Mesenchymal stem cell (in vitro differentiated cells and primary cell): ENCODE measurements at regions not wholly inside any gene's neighbourhood (a gene's known extent, or its start where the extent isn't known, plus 50 kb on each side); places are given as distances from the start of the nearest gene placed in this dataset.

Experiments used
- DNase-seq: peaks from one replicate; pipeline ENCODE4 v3.0.0-alpha.2; 2013
- H2AFZ ChIP-seq: one replicate; pipeline ENCODE4 v1.6.1; 2013; ENCODE audit warnings: low read depth, mild to moderate bottlenecking, control low read depth, inconsistent platforms, low read length, moderate library complexity
- H2AK5ac ChIP-seq: 2 replicates; pipeline ENCODE4 v1.6.1; 2013; ENCODE audit warnings: low read length, moderate library complexity, mild to moderate bottlenecking, inconsistent platforms; ENCODE audit not compliant: severe bottlenecking
- H2BK120ac ChIP-seq: one replicate; pipeline ENCODE4 v1.6.1; 2013; ENCODE audit warnings: low read depth, mild to moderate bottlenecking, inconsistent platforms, low read length, moderate library complexity
- H2BK12ac ChIP-seq, 2 experiments: one replicate each; pipeline ENCODE4 v1.6.1; 2013; ENCODE audit warnings: inconsistent platforms in 2 of 2, low read length in 2 of 2, mild to moderate bottlenecking in 2 of 2, moderate library complexity in 2 of 2, control low read depth in 1 of 2
- H2BK15ac ChIP-seq: one replicate; pipeline ENCODE4 v1.6.1; 2013; ENCODE audit warnings: mild to moderate bottlenecking, low read depth, inconsistent platforms; ENCODE audit not compliant: poor library complexity, severe bottlenecking
- H2BK5ac ChIP-seq: 2 replicates; pipeline ENCODE4 v1.6.1; 2013; ENCODE audit warnings: low read depth, mild to moderate bottlenecking, low read length, control low read depth, inconsistent platforms; ENCODE audit not compliant: poor library complexity, severe bottlenecking
- H3K14ac ChIP-seq, 2 experiments: one replicate each; pipeline ENCODE4 v1.6.1; 2013; ENCODE audit warnings: inconsistent platforms in 2 of 2, low read length in 2 of 2, control low read depth in 1 of 2, mild to moderate bottlenecking in 1 of 2, moderate library complexity in 1 of 2
- H3K18ac ChIP-seq, 2 experiments: one replicate each; pipeline ENCODE4 v1.6.1; 2013; ENCODE audit warnings: inconsistent platforms in 2 of 2, low read length in 2 of 2, control low read depth in 1 of 2, low read depth in 1 of 2, mild to moderate bottlenecking in 1 of 2
- H3K23ac ChIP-seq, 2 experiments: one replicate each; pipeline ENCODE4 v1.6.1; 2013; ENCODE audit warnings: inconsistent platforms in 2 of 2, low read length in 2 of 2, mild to moderate bottlenecking in 2 of 2, moderate library complexity in 2 of 2, control low read depth in 1 of 2
- H3K27ac ChIP-seq: 2 replicates; pipeline ENCODE4 v1.5.1; 2013; ENCODE audit warnings: mild to moderate bottlenecking, moderate library complexity, low read length, control low read depth, inconsistent platforms; ENCODE audit not compliant: poor library complexity, severe bottlenecking
- H3K27me3 ChIP-seq, 2 experiments: 2 replicates each; pipeline versions ENCODE4 v1.6.1 to v1.7.0; 2013; ENCODE audit warnings: low read length in 2 of 2, mild to moderate bottlenecking in 2 of 2, moderate library complexity in 2 of 2, control low read depth in 1 of 2, inconsistent platforms in 1 of 2; ENCODE audit not compliant: control insufficient read depth in 1 of 2, insufficient read depth in 1 of 2
- H3K36me3 ChIP-seq, 2 experiments: 2 replicates each; pipeline versions ENCODE4 v1.6.1 to v1.7.0; 2013; ENCODE audit warnings: low read length in 2 of 2, control low read depth in 1 of 2, inconsistent platforms in 1 of 2, low read depth in 1 of 2, mild to moderate bottlenecking in 1 of 2; ENCODE audit not compliant: insufficient read depth in 2 of 2, control insufficient read depth in 1 of 2
- H3K4ac ChIP-seq, 2 experiments: one replicate each; pipeline ENCODE4 v1.6.1; 2013; ENCODE audit warnings: inconsistent platforms in 2 of 2, low read length in 2 of 2, mild to moderate bottlenecking in 2 of 2, moderate library complexity in 2 of 2, control low read depth in 1 of 2, low read depth in 1 of 2
- H3K4me1 ChIP-seq: 2 replicates; pipeline ENCODE4 v1.6.1; 2013; ENCODE audit warnings: low read depth, low read length, control low read depth; ENCODE audit not compliant: control insufficient read depth, insufficient read depth
- H3K4me2 ChIP-seq: 2 replicates; pipeline ENCODE4 v1.6.1; 2013; ENCODE audit warnings: low read length, mild to moderate bottlenecking, inconsistent platforms; ENCODE audit not compliant: poor library complexity, severe bottlenecking
- H3K4me3 ChIP-seq, 2 experiments: 2 replicates each; pipeline versions ENCODE4 v1.5.1 to v1.7.0; 2013; ENCODE audit warnings: low read length in 2 of 2, mild to moderate bottlenecking in 2 of 2, control low read depth in 1 of 2, low read depth in 1 of 2; ENCODE audit not compliant: insufficient read depth in 1 of 2
- H3K79me1 ChIP-seq: replicated peaks from 2 replicates; pipeline ENCODE4 v1.6.1; 2013; ENCODE audit warnings: mild to moderate bottlenecking, control low read depth, low read length, inconsistent platforms; ENCODE audit not compliant: poor library complexity, severe bottlenecking
- H3K9ac ChIP-seq: 2 replicates; pipeline ENCODE4 v1.7.0; 2013; ENCODE audit warnings: mild to moderate bottlenecking, low read length, moderate library complexity
- H3K9me3 ChIP-seq: 2 replicates; pipeline ENCODE4 v1.7.0; 2013; ENCODE audit warnings: mild to moderate bottlenecking, low read length; ENCODE audit not compliant: control insufficient read depth
- H4K8ac ChIP-seq: one replicate; pipeline ENCODE4 v1.6.1; 2013; ENCODE audit warnings: inconsistent platforms, mild to moderate bottlenecking, low read length, moderate library complexity
- H4K91ac ChIP-seq: one replicate; pipeline ENCODE4 v1.6.1; 2013; ENCODE audit warnings: mild to moderate bottlenecking, low read length, inconsistent platforms
- WGBS: methylation state at CpG from one replicate; pipeline ENCODE4 v1.1.7; 2013; ENCODE audit warnings: mixed read lengths; 5-methylcytosine and 5-hydroxymethylcytosine counted together

DNA sequence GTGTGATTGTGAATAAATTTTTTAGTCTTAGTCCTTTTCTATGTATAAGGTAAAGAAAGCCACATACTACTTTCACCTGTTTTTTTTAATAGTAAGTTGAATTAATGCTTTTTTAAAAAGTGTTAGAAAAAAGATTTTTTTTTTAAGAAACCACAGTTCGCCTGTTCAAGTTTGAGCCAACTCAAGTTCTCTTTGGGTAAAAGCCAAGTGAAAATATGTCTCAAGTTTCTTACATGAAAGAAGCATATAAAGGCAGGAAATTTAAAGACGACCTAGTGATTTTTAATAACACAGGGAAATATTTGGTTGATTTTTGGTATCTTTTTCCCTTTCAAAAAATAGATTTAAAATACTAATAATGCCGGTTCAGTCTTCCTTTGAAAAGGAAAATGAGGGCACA, 369.9 kb upstream of the NR3C2 start:
- no peaks in the 10 kb centered on the region for H3K36me3 ChIP-seq
- H4K8ac ChIP-seq, result no peak overlapping the region
- H2AFZ ChIP-seq, result no peak overlapping the region
- H3K79me1 ChIP-seq, result no peaks in the 10 kb centered on the region
- H3K4me1 ChIP-seq, result no peaks in the 10 kb centered on the region
- H2BK5ac ChIP-seq, result no peak overlapping the region
- H3K4me2 ChIP-seq, result no peak overlapping the region
- H2AK5ac ChIP-seq, result no peak overlapping the region
- H4K91ac ChIP-seq, result no peak overlapping the region
- no peak overlapping the region for H3K14ac ChIP-seq
- 43% methylated on average over 2 of the region's 3 CpGs for WGBS
- no peak overlapping the region for H2BK15ac ChIP-seq
- no peak overlapping the region for H3K9ac ChIP-seq
- no peak overlapping the region for H3K18ac ChIP-seq
- H2BK120ac ChIP-seq, result no peak overlapping the region
- DNase-seq, result no peak
- H3K27me3 ChIP-seq, result no peaks in the 10 kb centered on the region
- no peak overlapping the region for H2BK12ac ChIP-seq
- H3K23ac ChIP-seq, result no peak overlapping the region
- H3K4me3 ChIP-seq, result no peak overlapping the region
- H3K4ac ChIP-seq, result no peak overlapping the region
- H3K27ac ChIP-seq, result no peak overlapping the region
- peaks cover 27% of the 10 kb centered on the region for H3K9me3 ChIP-seq

DNA sequence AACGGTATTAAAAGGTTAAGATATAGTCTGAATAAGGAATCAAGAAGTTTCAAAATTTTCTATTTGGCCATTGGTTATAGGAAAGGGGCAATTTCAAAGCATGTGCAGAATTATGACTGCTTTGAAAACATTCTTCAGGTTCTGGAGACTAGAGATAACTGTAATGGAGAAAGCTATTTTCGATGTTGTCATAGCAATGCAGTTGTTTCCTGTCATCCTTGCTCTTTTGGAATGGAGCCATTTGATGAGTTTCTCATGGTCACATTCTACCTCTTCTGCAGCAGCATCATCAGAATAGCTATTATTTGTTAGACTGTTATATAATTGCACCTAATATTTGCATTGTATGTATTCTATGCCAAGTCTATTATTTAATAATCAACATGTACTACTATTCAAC, 368.2 kb upstream of the NR3C2 start:
- no peaks in the 10 kb centered on the region for H3K4me1 ChIP-seq
- no peaks in the 10 kb centered on the region for H3K27me3 ChIP-seq

DNA sequence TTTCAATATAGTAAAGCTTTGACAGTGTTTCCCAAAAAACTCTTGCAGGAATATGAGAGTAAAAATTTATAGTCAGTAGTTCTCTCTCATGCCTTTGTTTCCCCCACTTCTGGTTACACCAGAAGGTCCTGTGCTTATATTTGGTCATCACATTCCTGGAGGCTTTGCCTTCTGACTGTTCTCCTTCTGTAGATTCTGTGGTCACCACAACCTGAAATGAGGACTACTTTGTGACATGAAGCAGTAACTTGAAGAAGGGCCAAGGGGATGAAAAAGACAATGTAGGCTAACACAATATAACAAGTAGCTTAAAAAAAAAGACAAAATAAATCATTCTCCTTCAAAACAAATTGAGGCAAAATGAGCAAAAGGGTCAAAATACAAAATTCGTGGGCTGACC, 366.2 kb upstream of the NR3C2 start:
- no peak overlapping the region for H3K4me2 ChIP-seq
- no peak overlapping the region for H2AFZ ChIP-seq
- H2BK15ac ChIP-seq, result no peak overlapping the region
- no peak overlapping the region for H4K8ac ChIP-seq
- no peak overlapping the region for H4K91ac ChIP-seq
- no peak overlapping the region for H3K27ac ChIP-seq
- H3K23ac ChIP-seq, result no peak overlapping the region
- no peaks in the 10 kb centered on the region for H3K36me3 ChIP-seq
- H2BK5ac ChIP-seq, result no peak overlapping the region
- no peak for DNase-seq
- H3K4me3 ChIP-seq, result no peak overlapping the region
- H3K79me1 ChIP-seq, result no peaks in the 10 kb centered on the region
- no peak overlapping the region for H3K9ac ChIP-seq
- no peak overlapping the region for H3K4ac ChIP-seq
- no peak overlapping the region for H3K18ac ChIP-seq
- no peak overlapping the region for H2AK5ac ChIP-seq
- H2BK120ac ChIP-seq, result no peak overlapping the region
- H3K9me3 ChIP-seq, result peaks cover 27% of the 10 kb centered on the region
- WGBS, result 20% methylated on average over 1 of the region's 1 CpG
- no peaks in the 10 kb centered on the region for H3K27me3 ChIP-seq
- H2BK12ac ChIP-seq, result no peak overlapping the region
- H3K4me1 ChIP-seq, result no peaks in the 10 kb centered on the region
- H3K14ac ChIP-seq, result no peak overlapping the region

More for the DNA sequence above, 368.2 kb upstream of the NR3C2 start:
- Histone ChIP-seq H2AK5ac (no peak overlapping the region), H4K8ac (no peak overlapping the region), H2BK5ac (no peak overlapping the region), H3K4me2 (no peak overlapping the region), H3K4ac (no peak overlapping the region), H4K91ac (no peak overlapping the region), H3K79me1 (no peaks in the 10 kb centered on the region), H2BK15ac (no peak overlapping the region), H2BK12ac (no peak overlapping the region), H3K9me3 (peaks cover 27% of the 10 kb centered on the region), H3K27ac (no peak overlapping the region), H3K36me3 (no peaks in the 10 kb centered on the region), H3K23ac (no peak overlapping the region), H2BK120ac (no peak overlapping the region), H3K9ac (no peak overlapping the region), H3K4me3 (no peak overlapping the region), H3K18ac (no peak overlapping the region), H3K14ac (no peak overlapping the region), H2AFZ (no peak overlapping the region)
- WGBS, result 82% methylated on average over 2 of the region's 2 CpGs
- DNase-seq, result no peak

DNA sequence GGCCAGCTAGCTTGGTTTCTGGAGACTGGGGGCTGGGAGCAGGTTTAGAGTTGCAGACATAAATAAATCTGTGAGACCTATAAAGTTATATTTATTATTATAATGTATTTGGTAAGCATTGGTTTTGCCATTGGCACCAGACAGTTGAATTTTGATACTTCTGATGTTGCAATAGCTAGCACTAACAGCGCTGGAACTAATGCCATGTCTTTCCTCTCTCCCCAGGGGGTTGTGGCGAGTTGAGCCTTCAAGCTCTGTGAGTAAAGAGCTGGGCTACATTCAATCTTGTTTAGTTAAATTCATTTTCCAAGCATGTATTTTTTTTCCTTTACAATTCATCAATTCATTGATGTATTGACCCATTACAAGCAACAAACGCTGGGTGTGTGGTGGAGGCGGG, 358.7 kb upstream of the NR3C2 start:
- no peaks in the 10 kb centered on the region for H3K4me1 ChIP-seq
- H4K91ac ChIP-seq, result no peak overlapping the region
- H3K18ac ChIP-seq, result no peak overlapping the region
- no peak overlapping the region for H2AK5ac ChIP-seq
- H2BK5ac ChIP-seq, result no peak overlapping the region
- no peak overlapping the region for H3K27ac ChIP-seq
- no peak overlapping the region for H3K4me2 ChIP-seq
- H2BK120ac ChIP-seq, result no peak overlapping the region
- no peaks in the 10 kb centered on the region for H3K27me3 ChIP-seq
- no peaks in the 10 kb centered on the region for H3K36me3 ChIP-seq
- H2BK12ac ChIP-seq, result no peak overlapping the region
- H3K4me3 ChIP-seq, result no peak overlapping the region
- H4K8ac ChIP-seq, result no peak overlapping the region
- no peak overlapping the region for H2BK15ac ChIP-seq
- DNase-seq, result no peak
- no peaks in the 10 kb centered on the region for H3K9me3 ChIP-seq
- H3K14ac ChIP-seq, result no peak overlapping the region
- no peak overlapping the region for H3K9ac ChIP-seq
- H3K23ac ChIP-seq, result no peak overlapping the region
- WGBS, result no CpG with 5 or more reads among the region's 4 CpGs
- no peak overlapping the region for H3K4ac ChIP-seq
- H2AFZ ChIP-seq, result no peak overlapping the region
- no peaks in the 10 kb centered on the region for H3K79me1 ChIP-seq
